DND-41 (cell line): ENCODE measurements at regions not wholly inside any gene's neighbourhood (a gene's known extent, or its start where the extent isn't known, plus 50 kb on each side); places are given as distances from the start of the nearest gene placed in this dataset.
"Not testable (repeated sequence)": the region's sequence is repeated elsewhere in the genome, so short reads cannot be mapped to it uniquely, and the experiment has no call there.

Source experiments
- CTCF ChIP-seq: IDR thresholded peaks from 2 replicates; pipeline ENCODE4 v1.5.1; 2012; ENCODE audit warnings: borderline replicate concordance, low read length, moderate library complexity, mild to moderate bottlenecking; ENCODE audit not compliant: poor library complexity, severe bottlenecking; ENCODE audit errors: extremely low read depth
- EZH2 ChIP-seq: IDR thresholded peaks from 3 replicates; pipeline ENCODE4 v1.6.1; 2012; ENCODE audit warnings: borderline replicate concordance, low read depth, mild to moderate bottlenecking, moderate library complexity, low read length, inconsistent platforms; ENCODE audit not compliant: severe bottlenecking

GRCh38 chr13:100948937-100949336 is 274.3 kb upstream of the TMTC4 start:
- not testable (repeated sequence) for TF ChIP-seq CTCF, EZH2
